ENCODE measurements at regions not wholly inside any gene's neighbourhood (a gene's known extent, or its start where the extent isn't known, plus 50 kb on each side); places are given as distances from the start of the nearest gene placed in this dataset.

DNA sequence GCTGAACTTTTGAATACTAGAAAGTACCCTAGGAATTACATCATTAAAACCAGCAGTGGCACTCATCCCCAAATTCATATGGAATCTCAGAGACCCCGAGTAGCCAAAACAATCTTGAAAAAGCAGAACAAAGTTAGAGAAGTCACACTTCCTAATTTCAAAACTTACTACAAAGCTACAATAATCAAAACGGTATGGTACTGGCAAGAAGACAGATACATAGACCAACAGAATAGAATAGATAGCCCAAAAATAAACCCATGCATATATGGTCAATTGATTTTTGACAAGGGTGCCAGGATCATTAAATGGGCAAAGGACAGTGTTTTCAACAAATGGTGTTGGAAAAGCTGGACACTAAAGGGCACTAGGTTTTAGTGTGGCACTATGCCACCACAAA is 176.0 kb upstream of the NDUFV2 start:
- Histone ChIP-seq H3K4me3 (replicated peaks in 1 of 3; ENCODE audit: insufficient read depth in 1 of 3, low read depth in 1 of 3, low read length in 3 of 3) (no peak overlapping the region), H3K79me2 (ENCODE audit: control insufficient read depth, insufficient read depth, low read length) (no peaks in the 10 kb centered on the region), H3K36me3 (ENCODE audit: control insufficient read depth in 2 of 2, extremely low read depth in 1 of 2, insufficient read depth in 2 of 2, low read length in 2 of 2) (no peaks in the 10 kb centered on the region), H3K9me1 (replicated peaks; ENCODE audit: control insufficient read depth, extremely low read depth, insufficient read depth, low read length) (no peaks in the 10 kb centered on the region), H3K9ac (replicated peaks; ENCODE audit: extremely low read depth, insufficient read depth, low read length) (no peak overlapping the region), H3K4me2 (ENCODE audit: insufficient read depth, low read length) (no peak overlapping the region), H4K20me1 (replicated peaks; ENCODE audit: control insufficient read depth, extremely low read depth, insufficient read depth, low read length) (no peaks in the 10 kb centered on the region), H3K4me1 (ENCODE audit: control insufficient read depth, extremely low read depth, insufficient read depth, low read length) (no peaks in the 10 kb centered on the region), H2AFZ (ENCODE audit: low read depth, low read length) (no peak overlapping the region), H3K9me3 (replicated peaks; ENCODE audit: control insufficient read depth, insufficient read depth, low read length) (no peaks in the 10 kb centered on the region), H3K27me3 (ENCODE audit: control insufficient read depth in 2 of 2, insufficient read depth in 2 of 2, low read length in 2 of 2) (no peaks in the 10 kb centered on the region), H3K27ac (ENCODE audit: insufficient read depth, low read depth, low read length) (no peak overlapping the region)
- intact Hi-C loops (cut with micrococcal nuclease), result no loop called here
- FAIRE-seq, result no peak
- dilution Hi-C loops (cut with MboI; ENCODE audit: extremely low pct_ligation_motif_present, low sequenced_read_pairs), result no loop called here
- ChIA-PET POLR2A (no interaction called here), CTCF (no interaction called here)
- TF ChIP-seq MYC (IDR thresholded peaks at IDR 0.05; ENCODE audit: low read depth, low read length) (no peak), JUN (IDR thresholded peaks at IDR 0.05; ENCODE audit: borderline replicate concordance, insufficient read depth, insufficient read length, low read depth) (no peak), POLR2A (IDR thresholded peaks at IDR 0.05; ENCODE audit: low read depth, low read length) (no peak), POLR2AphosphoS5 (IDR thresholded peaks at IDR 0.05; ENCODE audit: insufficient read depth, low read depth, low read length) (no peak), EZH2 (IDR thresholded peaks at IDR 0.05; ENCODE audit: borderline replicate concordance, low read depth, low read length, severe bottlenecking) (no peak), FOS (IDR thresholded peaks at IDR 0.05; ENCODE audit: borderline replicate concordance, insufficient read depth, low read length) (no peak), GATA2 (IDR thresholded peaks at IDR 0.05; ENCODE audit: insufficient read depth, insufficient read length, low read depth, low read length) (no peak)
- TF ChIP-seq, protein P1, sequence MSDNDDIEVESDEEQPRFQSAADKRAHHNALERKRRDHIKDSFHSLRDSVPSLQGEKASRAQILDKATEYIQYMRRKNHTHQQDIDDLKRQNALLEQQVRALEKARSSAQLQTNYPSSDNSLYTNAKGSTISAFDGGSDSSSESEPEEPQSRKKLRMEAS (IDR thresholded peaks at IDR 0.05; ENCODE audit: insufficient read depth, insufficient read length), result no peak
- TF ChIP-seq, protein P2, sequence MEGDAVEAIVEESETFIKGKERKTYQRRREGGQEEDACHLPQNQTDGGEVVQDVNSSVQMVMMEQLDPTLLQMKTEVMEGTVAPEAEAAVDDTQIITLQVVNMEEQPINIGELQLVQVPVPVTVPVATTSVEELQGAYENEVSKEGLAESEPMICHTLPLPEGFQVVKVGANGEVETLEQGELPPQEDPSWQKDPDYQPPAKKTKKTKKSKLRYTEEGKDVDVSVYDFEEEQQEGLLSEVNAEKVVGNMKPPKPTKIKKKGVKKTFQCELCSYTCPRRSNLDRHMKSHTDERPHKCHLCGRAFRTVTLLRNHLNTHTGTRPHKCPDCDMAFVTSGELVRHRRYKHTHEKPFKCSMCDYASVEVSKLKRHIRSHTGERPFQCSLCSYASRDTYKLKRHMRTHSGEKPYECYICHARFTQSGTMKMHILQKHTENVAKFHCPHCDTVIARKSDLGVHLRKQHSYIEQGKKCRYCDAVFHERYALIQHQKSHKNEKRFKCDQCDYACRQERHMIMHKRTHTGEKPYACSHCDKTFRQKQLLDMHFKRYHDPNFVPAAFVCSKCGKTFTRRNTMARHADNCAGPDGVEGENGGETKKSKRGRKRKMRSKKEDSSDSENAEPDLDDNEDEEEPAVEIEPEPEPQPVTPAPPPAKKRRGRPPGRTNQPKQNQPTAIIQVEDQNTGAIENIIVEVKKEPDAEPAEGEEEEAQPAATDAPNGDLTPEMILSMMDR (IDR thresholded peaks at IDR 0.05; ENCODE audit: extremely low read depth in 1 of 2, insufficient read depth in 1 of 2, low read depth in 1 of 2, low read length in 2 of 2), result no peak
- no TSS peak for BruUV-seq (replicated peaks)
- no peak for DNase-seq (ENCODE audit: low read depth, low spot score)
